Pancreas (tissue), 10 donors: ENCODE measurements at regions not wholly inside any gene's neighbourhood (a gene's known extent, or its start where the extent isn't known, plus 50 kb on each side); places are given as distances from the start of the nearest gene placed in this dataset.

ENCODE experiments used
- ATAC-seq, 4 donors: fragments of 200-7000 bp; cut with Tn5 transposase; one replicate each; pipeline versions ENCODE4 v1.8.0 to v1.9.1; 2020; ENCODE audit warnings: mild to moderate bottlenecking in 4 of 4, moderate library complexity in 4 of 4
- DNase-seq, 6 donors: peaks; one replicate each; pipeline ENCODE4 v3.0.0-alpha.2; 2020
- FAIRE-seq: peaks from 2 replicates; lab custom pipeline; 2012; peaks lifted over from hg19 to GRCh38; lab: Jason Lieb, UNC
- H3K27ac ChIP-seq, 4 donors: fragments of 200-600 bp; sonication (generic); 1 replicate in 3 of 4; 2 replicates in 1 of 4; pipeline versions ENCODE4 v1.5.0 to v1.8.0; 2020
- H3K27me3 ChIP-seq, 4 donors: fragments of 200-600 bp; one replicate each; pipeline ENCODE4 v1.8.0; 2021
- H3K36me3 ChIP-seq, 3 donors: fragments of 200-600 bp; sonication (generic) in 1 of 3; one replicate each; pipeline versions ENCODE4 v1.5.0 to v1.8.0; 2020 to 2021
- H3K4me1 ChIP-seq, 3 donors: fragments of 200-600 bp; one replicate each; pipeline ENCODE4 v1.8.0; 2021
- H3K4me3 ChIP-seq, 4 donors: fragments of 200-600 bp; sonication (generic) in 2 of 4; one replicate each; pipeline versions ENCODE4 v1.5.0 to v1.8.0; 2020 to 2021
- H3K9me3 ChIP-seq, 4 donors: fragments of 200-600 bp; one replicate each; pipeline ENCODE4 v1.8.0; 2021
- WGBS, 2 donors: extraction: QIAGEN DNeasy Blood & Tissue Kit; methylation state at CpG; one replicate each; pipeline ENCODE4 v1.1.7; 2013; 5-methylcytosine and 5-hydroxymethylcytosine counted together
- intact Hi-C, 3 donors: fragments of 100-400 bp; cut with DNase I; formaldehyde crosslinking; loops; one replicate each; pipeline versions ENCODE4 v1.11.1 to v1.14.2; 2022
- TF ChIP-seq, protein P1 (sequence below), 4 donors: fragments of 200-600 bp; sonication (generic) in 3 of 4; IDR thresholded peaks; one replicate each; pipeline versions ENCODE4 v1.5.0 to v1.8.0; 2021; ENCODE audit warnings: antibody characterized with exemption in 4 of 4
- donor health status: healthy with polysubstance abuse.
- donor health status: DM: no; HTN: no; CAD: no; lungs with moderate emphysema.
- donor health status: DM: no; HTN: no; CAD: no.
- donor health status: control.
- donor health status: control.
- donor health status: Bipolar disorder and iron deficiency.
- donor health status: DM: yes; HTN: yes; CAD: no.
- donor health status: DM: no; HTN: no; CAD: no.
- donor health status: DM: no; HTN: no; CAD: no.
- donor health status: DM: yes; HTN: yes; CAD: no.

DNA sequence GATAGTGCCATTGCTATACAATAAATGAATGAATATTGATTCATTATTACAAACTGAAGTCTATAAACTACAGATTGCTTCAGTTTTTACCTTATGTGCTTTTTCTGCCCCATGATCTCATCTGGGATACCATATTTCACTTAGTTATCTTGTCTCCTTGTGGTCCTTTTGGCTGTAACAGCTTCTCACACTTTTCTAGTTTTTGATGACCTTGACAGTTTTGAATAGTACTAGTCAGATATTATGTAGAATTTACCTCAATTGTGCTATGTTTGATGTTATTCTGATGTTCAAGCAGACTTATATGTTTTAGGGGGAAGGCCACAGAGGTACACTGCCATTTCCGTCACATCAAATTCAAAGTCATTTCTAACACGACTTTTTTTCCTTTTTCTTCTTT lies 2364.3 kb upstream of the ACO1 start:
- TF ChIP-seq, protein P1, sequence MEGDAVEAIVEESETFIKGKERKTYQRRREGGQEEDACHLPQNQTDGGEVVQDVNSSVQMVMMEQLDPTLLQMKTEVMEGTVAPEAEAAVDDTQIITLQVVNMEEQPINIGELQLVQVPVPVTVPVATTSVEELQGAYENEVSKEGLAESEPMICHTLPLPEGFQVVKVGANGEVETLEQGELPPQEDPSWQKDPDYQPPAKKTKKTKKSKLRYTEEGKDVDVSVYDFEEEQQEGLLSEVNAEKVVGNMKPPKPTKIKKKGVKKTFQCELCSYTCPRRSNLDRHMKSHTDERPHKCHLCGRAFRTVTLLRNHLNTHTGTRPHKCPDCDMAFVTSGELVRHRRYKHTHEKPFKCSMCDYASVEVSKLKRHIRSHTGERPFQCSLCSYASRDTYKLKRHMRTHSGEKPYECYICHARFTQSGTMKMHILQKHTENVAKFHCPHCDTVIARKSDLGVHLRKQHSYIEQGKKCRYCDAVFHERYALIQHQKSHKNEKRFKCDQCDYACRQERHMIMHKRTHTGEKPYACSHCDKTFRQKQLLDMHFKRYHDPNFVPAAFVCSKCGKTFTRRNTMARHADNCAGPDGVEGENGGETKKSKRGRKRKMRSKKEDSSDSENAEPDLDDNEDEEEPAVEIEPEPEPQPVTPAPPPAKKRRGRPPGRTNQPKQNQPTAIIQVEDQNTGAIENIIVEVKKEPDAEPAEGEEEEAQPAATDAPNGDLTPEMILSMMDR (IDR thresholded peaks at IDR 0.05): no peak
- DNase-seq: no peak
- intact Hi-C loops: no loop called here
- 42 to 57% methylated on average over 2 of the region's 2 CpGs for WGBS, 2 donors
- ATAC-seq: no peak
- Histone ChIP-seq H3K27ac (no peak overlapping the region), H3K27me3 (no peaks in the 10 kb centered on the region), H3K4me3 (no peak overlapping the region), H3K4me1 (no peaks in the 10 kb centered on the region), H3K9me3 (no peaks in the 10 kb centered on the region), H3K36me3 (no peaks in the 10 kb centered on the region)
- no peak for FAIRE-seq

DNA sequence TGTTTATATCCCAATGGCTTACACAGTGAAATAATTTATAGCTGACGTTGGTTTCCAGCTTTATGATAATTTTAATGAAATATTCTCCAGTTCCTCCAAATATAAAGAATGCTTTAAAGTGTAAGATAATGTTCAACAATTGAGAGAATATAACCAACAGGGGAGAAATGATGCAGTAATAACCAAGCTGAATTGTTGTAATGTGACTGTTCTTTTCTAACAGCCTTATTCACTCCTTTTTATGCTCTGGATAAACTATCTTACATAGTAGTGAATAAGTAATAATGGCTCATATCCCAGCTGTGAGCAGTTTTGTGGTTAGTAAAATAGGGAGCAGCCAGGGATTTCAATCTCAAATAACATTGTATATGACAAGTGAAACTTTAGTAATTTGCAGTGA lies 2348.7 kb upstream of the ACO1 start:
- WGBS, 2 donors: 29 to 53% methylated on average over 1 of the region's 1 CpG
- no peak overlapping the region for H3K4me3 ChIP-seq
- no peaks in the 10 kb centered on the region for H3K36me3 ChIP-seq
- H3K27ac ChIP-seq: no peak overlapping the region
- no peak for ATAC-seq
- DNase-seq: no peak
- no peaks in the 10 kb centered on the region for H3K9me3 ChIP-seq
- FAIRE-seq: no peak
- no peaks in the 10 kb centered on the region for H3K4me1 ChIP-seq
- TF ChIP-seq, protein P1 (IDR thresholded peaks at IDR 0.05): no peak
- H3K27me3 ChIP-seq: no peaks in the 10 kb centered on the region
- intact Hi-C loops: no loop called here

DNA sequence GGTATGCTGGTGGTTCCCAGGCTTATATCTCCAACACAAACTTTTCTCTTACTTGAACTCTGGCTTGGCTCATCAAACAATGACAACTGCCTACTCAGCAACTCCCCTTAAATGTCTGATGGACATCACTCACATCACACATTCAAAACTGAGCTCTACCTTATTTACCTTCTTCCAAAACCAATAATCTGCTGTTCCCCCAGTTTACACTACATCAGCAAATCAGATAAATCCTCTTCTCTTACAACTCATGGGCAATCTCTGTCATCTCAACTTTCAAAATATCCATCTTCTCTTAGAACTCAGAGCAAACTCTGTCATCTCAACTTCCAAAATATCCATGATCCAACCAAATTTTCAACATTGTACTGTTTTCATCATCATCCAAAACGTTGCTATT lies 2347.9 kb upstream of the ACO1 start:
- ATAC-seq (no peak), DNase-seq (no peak), FAIRE-seq (no peak)
- TF ChIP-seq, protein P1 (IDR thresholded peaks at IDR 0.05): no peak
- Histone ChIP-seq H3K4me1 (no peaks in the 10 kb centered on the region), H3K27ac (no peak overlapping the region), H3K27me3 (no peaks in the 10 kb centered on the region), H3K4me3 (no peak overlapping the region), H3K9me3 (no peaks in the 10 kb centered on the region), H3K36me3 (no peaks in the 10 kb centered on the region)
- intact Hi-C loops: no loop called here
- WGBS, 2 donors: 24 to 35% methylated on average over 1 of the region's 1 CpG

GRCh38 chr9:30039712-30040111 lies 2344.7 kb upstream of the ACO1 start:
- TF ChIP-seq, protein P1 (IDR thresholded peaks at IDR 0.05): no peak
- FAIRE-seq (no peak), ATAC-seq (no peak), DNase-seq (no peak)
- H3K27me3 ChIP-seq: no peaks in the 10 kb centered on the region
- intact Hi-C loops: no loop called here
- WGBS, 2 donors: 25 to 28% methylated on average over 1 of the region's 1 CpG
- H3K27ac ChIP-seq: no peak overlapping the region
- H3K36me3 ChIP-seq: no peaks in the 10 kb centered on the region
- no peak overlapping the region for H3K4me3 ChIP-seq
- no peaks in the 10 kb centered on the region for H3K9me3 ChIP-seq
- no peaks in the 10 kb centered on the region for H3K4me1 ChIP-seq

DNA sequence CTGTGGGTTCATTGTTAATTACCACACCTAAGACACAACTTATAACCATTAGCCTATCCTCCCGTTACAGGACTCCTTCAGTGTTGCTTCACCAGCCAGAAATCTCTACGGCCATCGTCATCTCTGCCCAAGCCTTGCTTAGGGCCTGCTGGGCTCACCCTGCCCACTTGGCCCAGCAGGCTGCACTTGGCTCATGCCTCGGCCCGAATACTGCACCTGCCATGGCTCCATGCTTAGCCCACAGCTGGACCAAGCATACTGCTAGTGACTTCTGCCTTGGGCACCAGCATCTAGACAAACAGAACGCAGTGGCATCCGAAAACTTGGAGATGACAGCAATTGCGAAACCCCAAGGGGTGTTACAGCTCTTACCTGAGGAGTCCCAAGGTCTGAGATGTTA lies 2336.0 kb upstream of the ACO1 start:
- no peaks in the 10 kb centered on the region for H3K9me3 ChIP-seq
- H3K27me3 ChIP-seq: no peaks in the 10 kb centered on the region
- no peak for ATAC-seq
- no peak for FAIRE-seq
- no peaks in the 10 kb centered on the region for H3K4me1 ChIP-seq
- no peak overlapping the region for H3K27ac ChIP-seq
- DNase-seq: no peak
- 53 to 80% methylated on average over 8 of the region's 8 CpGs for WGBS, 2 donors
- no peaks in the 10 kb centered on the region for H3K36me3 ChIP-seq
- intact Hi-C loops: no loop called here
- TF ChIP-seq, protein P1 (IDR thresholded peaks at IDR 0.05): no peak
- no peak overlapping the region for H3K4me3 ChIP-seq
